ENCODE measurements at regions not wholly inside any gene's neighbourhood (a gene's known extent, or its start where the extent isn't known, plus 50 kb on each side); places are given as distances from the start of the nearest gene placed in this dataset.

DNA sequence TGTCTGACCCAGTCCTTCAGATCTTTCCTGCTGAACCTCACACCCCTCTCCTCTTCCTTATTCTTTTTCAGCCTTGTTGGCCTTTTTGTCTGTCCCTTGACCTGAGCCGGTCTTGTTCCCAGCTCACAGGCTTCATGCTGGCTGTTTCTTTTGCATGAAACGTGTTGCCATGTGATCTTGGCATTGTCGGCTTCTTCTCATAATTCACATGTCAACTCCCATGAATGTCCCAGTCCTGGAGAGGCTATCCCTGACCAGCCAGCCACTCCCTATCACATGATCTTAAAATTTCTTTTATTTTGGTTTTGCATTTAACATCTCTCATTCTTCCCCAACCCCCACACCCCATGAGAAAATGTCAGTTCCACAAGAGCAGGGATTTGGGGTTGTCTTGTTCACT is 131.2 kb upstream of the TSHZ2 start:
- Histone ChIP-seq H3K36me3 (no peaks in the 10 kb centered on the region), H3K4me1 (no peaks in the 10 kb centered on the region), H3K9me3 (no peaks in the 10 kb centered on the region), H3K27me3 (no peaks in the 10 kb centered on the region), H3K4me3 (no peak overlapping the region), H3K27ac (no peak overlapping the region)
- WGBS, 2 donors (ENCODE audit: low coverage in 1 of 2) = 80 to 85% methylated on average over 2 to 3 of the region's 3 CpGs
- in situ Hi-C loops (cut with MboI; ENCODE audit: low pct_ligation_motif_present in 1 of 4, low pct_unique_long_range_greater_than_20kb in 1 of 4, low sequenced_read_pairs in 3 of 4) = no loop called here
- TF ChIP-seq POLR2AphosphoS5 (IDR thresholded peaks at IDR 0.05) = no peak
- TF ChIP-seq, protein P1, sequence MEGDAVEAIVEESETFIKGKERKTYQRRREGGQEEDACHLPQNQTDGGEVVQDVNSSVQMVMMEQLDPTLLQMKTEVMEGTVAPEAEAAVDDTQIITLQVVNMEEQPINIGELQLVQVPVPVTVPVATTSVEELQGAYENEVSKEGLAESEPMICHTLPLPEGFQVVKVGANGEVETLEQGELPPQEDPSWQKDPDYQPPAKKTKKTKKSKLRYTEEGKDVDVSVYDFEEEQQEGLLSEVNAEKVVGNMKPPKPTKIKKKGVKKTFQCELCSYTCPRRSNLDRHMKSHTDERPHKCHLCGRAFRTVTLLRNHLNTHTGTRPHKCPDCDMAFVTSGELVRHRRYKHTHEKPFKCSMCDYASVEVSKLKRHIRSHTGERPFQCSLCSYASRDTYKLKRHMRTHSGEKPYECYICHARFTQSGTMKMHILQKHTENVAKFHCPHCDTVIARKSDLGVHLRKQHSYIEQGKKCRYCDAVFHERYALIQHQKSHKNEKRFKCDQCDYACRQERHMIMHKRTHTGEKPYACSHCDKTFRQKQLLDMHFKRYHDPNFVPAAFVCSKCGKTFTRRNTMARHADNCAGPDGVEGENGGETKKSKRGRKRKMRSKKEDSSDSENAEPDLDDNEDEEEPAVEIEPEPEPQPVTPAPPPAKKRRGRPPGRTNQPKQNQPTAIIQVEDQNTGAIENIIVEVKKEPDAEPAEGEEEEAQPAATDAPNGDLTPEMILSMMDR (IDR thresholded peaks at IDR 0.05) = no peak
- TF ChIP-seq POLR2A (IDR thresholded peaks at IDR 0.05) = no peak
- TF ChIP-seq EP300 (IDR thresholded peaks at IDR 0.05; ENCODE audit: low read depth) = no peak
- intact Hi-C loops (cut with DNase I; ENCODE audit: low total_unique reads) = no loop called here
- no peak for DNase-seq

GRCh38 chr20:52840041-52840440 is 132.1 kb upstream of the TSHZ2 start:
- WGBS, 2 donors (ENCODE audit: low coverage in 1 of 2) = 90% methylated on average over 4 of the region's 4 CpGs; no CpG with 5 or more reads in 1 of the 2 donors
- in situ Hi-C loops (cut with MboI; ENCODE audit: low pct_ligation_motif_present in 1 of 4, low pct_unique_long_range_greater_than_20kb in 1 of 4, low sequenced_read_pairs in 3 of 4) = no loop called here

GRCh38 chr20:52838510-52839241 is 133.5 kb upstream of the TSHZ2 start:
- TF ChIP-seq, protein P1 (IDR thresholded peaks at IDR 0.05) = no peak
- TF ChIP-seq POLR2AphosphoS5 (IDR thresholded peaks at IDR 0.05) (no peak), EP300 (IDR thresholded peaks at IDR 0.05; ENCODE audit: low read depth) (no peak), POLR2A (IDR thresholded peaks at IDR 0.05) (no peak)
- in situ Hi-C loops (cut with MboI; ENCODE audit: low pct_ligation_motif_present in 1 of 4, low pct_unique_long_range_greater_than_20kb in 1 of 4, low sequenced_read_pairs in 3 of 4) (no loop called here), intact Hi-C loops (cut with DNase I; ENCODE audit: low total_unique reads) (no loop called here)
- no peak overlapping the region for H3K27ac ChIP-seq
- 10 to 36% methylated on average over 2 of the region's 2 CpGs for WGBS, 2 donors (ENCODE audit: low coverage in 1 of 2)
- H3K4me3 ChIP-seq = no peak overlapping the region
- H3K9me3 ChIP-seq = no peaks in the 10 kb centered on the region
- DNase-seq = no peak
- no peaks in the 10 kb centered on the region for H3K36me3 ChIP-seq
- no peaks in the 10 kb centered on the region for H3K4me1 ChIP-seq
- H3K27me3 ChIP-seq = no peaks in the 10 kb centered on the region

More at GRCh38 chr20:52840041-52840440, 132.1 kb upstream of the TSHZ2 start:
- no peaks in the 10 kb centered on the region for H3K9me3 ChIP-seq
- H3K27ac ChIP-seq = no peak overlapping the region
- no peak overlapping the region for H3K4me3 ChIP-seq
- DNase-seq = no peak
- intact Hi-C loops (cut with DNase I; ENCODE audit: low total_unique reads) = no loop called here
- no peaks in the 10 kb centered on the region for H3K4me1 ChIP-seq
- TF ChIP-seq EP300 (IDR thresholded peaks at IDR 0.05; ENCODE audit: low read depth) = no peak
- TF ChIP-seq, protein P1 (IDR thresholded peaks at IDR 0.05) = no peak
- no peak for TF ChIP-seq POLR2AphosphoS5 (IDR thresholded peaks at IDR 0.05)
- TF ChIP-seq POLR2A (IDR thresholded peaks at IDR 0.05) = no peak
- no peaks in the 10 kb centered on the region for H3K36me3 ChIP-seq
- no peaks in the 10 kb centered on the region for H3K27me3 ChIP-seq

- Histone ChIP-seq H3K27ac (no peak overlapping the region), H3K4me3 (no peak overlapping the region), H3K27me3 (no peaks in the 10 kb centered on the region), H3K4me1 (no peaks in the 10 kb centered on the region), H3K9me3 (no peaks in the 10 kb centered on the region), H3K36me3 (no peaks in the 10 kb centered on the region)
- DNase-seq = no peak
- WGBS, 2 donors (ENCODE audit: low coverage in 1 of 2) = 58 to 66% methylated on average over 4 of the region's 4 CpGs
- intact Hi-C loops (cut with DNase I; ENCODE audit: low total_unique reads) (no loop called here), in situ Hi-C loops (cut with MboI; ENCODE audit: low pct_ligation_motif_present in 1 of 4, low pct_unique_long_range_greater_than_20kb in 1 of 4, low sequenced_read_pairs in 3 of 4) (no loop called here)
- TF ChIP-seq, protein P1 (IDR thresholded peaks at IDR 0.05) = no peak
- TF ChIP-seq POLR2A (IDR thresholded peaks at IDR 0.05) = no peak
- TF ChIP-seq POLR2AphosphoS5 (IDR thresholded peaks at IDR 0.05) = no peak
- no peak for TF ChIP-seq EP300 (IDR thresholded peaks at IDR 0.05; ENCODE audit: low read depth)
These were observed 134.8 kb upstream of the TSHZ2 start for GRCh38 chr20:52837378-52837777.
